ENCODE measurements at regions not wholly inside any gene's neighbourhood (a gene's known extent, or its start where the extent isn't known, plus 50 kb on each side); places are given as distances from the start of the nearest gene placed in this dataset.

DNA sequence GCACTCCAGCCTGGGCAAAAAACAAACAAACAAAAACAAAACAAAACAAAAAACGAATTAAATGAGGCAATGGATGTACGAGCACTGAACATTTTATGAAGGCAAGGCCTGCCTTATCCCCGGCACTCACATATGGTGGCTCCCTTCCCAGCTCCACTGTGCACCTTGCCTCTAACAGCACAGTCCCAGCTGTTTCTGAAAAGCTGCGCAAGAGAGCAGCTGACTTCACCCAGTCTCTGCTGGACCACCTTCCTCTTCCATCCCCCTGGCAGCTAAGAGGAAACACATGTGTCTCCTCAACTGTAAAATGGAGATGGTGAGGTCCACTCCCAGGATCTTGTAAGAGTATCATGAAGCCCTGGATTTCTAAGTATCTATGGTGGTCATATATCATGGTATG, 100.7 kb downstream of the KLF4 start:
- H3K4me1 ChIP-seq (ENCODE audit: control insufficient read depth in 1 of 2, insufficient read depth in 2 of 2, low read length in 2 of 2): no peaks in the 10 kb centered on the region
- H3K27ac ChIP-seq (ENCODE audit: low read depth in 1 of 2, low read length in 2 of 2): no peak overlapping the region
- 74 to 80% methylated on average over 4 of the region's 4 CpGs for WGBS, 2 donors
- intact Hi-C loops (cut with DNase I): no loop called here
- DNase-seq (no peak), ATAC-seq (ENCODE audit: low FRiP score) (no peak)
- no peaks in the 10 kb centered on the region for H3K27me3 ChIP-seq (ENCODE audit: control insufficient read depth in 1 of 2, insufficient read depth in 2 of 2, low read length in 1 of 2)
- H3K9me3 ChIP-seq (ENCODE audit: control insufficient read depth, low read length): no peaks in the 10 kb centered on the region
- H3K4me3 ChIP-seq (ENCODE audit: low read length in 2 of 2): no peak overlapping the region
- H3K36me3 ChIP-seq (ENCODE audit: control insufficient read depth in 1 of 2, insufficient read depth in 2 of 2, low read length in 1 of 2): no peaks in the 10 kb centered on the region

DNA sequence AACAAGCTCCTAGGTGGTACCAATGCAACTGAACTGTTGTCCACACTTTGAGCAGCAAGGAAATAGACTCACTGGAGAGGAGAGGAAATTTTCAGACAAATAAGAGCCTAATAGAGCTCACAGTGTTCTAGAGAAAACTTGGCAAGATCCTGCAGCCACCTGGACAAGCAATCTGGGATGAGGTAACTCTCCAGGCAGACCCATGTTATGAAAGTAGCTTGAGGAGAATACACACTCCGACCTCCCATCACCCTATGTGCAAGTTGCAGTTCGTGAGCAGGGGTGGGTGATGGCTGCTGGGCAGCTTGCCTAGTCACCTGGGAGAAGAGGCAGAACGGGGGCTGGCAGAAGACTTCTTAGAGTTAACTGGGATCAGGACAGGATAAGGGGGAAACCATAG, 102.2 kb downstream of the KLF4 start:
- intact Hi-C loops (cut with DNase I): no loop called here
- no peak for ATAC-seq (ENCODE audit: low FRiP score)
- H3K4me1 ChIP-seq (ENCODE audit: control insufficient read depth in 1 of 2, insufficient read depth in 2 of 2, low read length in 2 of 2): no peaks in the 10 kb centered on the region
- H3K9me3 ChIP-seq (ENCODE audit: control insufficient read depth, low read length): no peaks in the 10 kb centered on the region
- H3K27me3 ChIP-seq (ENCODE audit: control insufficient read depth in 1 of 2, insufficient read depth in 2 of 2, low read length in 1 of 2): no peaks in the 10 kb centered on the region
- H3K36me3 ChIP-seq (ENCODE audit: control insufficient read depth in 1 of 2, insufficient read depth in 2 of 2, low read length in 1 of 2): no peaks in the 10 kb centered on the region
- no peak overlapping the region for H3K27ac ChIP-seq (ENCODE audit: low read depth in 1 of 2, low read length in 2 of 2)
- H3K4me3 ChIP-seq (ENCODE audit: low read length in 2 of 2): no peak overlapping the region
- 61 to 63% methylated on average over 3 of the region's 3 CpGs for WGBS, 2 donors
- no peak for DNase-seq

DNA sequence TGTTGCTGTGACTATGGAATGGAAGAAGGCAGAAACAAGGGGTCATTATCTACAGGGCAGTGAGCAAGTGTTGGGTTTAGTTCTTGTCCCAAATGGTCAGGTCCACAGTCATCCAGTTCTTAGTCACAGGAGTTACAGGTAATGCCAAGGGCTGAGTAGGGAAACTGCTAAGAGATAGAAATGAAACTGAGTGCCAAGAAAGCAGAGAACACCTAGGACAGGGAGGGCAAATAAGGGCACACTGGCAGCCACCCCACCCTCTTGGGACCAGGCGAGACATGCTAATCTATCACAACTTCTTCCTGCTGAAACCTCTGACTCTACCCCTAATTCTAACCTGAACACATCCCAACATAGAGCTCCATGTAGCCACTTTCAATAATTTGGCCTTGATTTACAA, 103.2 kb downstream of the KLF4 start:
- DNase-seq: no peak
- intact Hi-C loops (cut with DNase I): no loop called here
- no peak for ATAC-seq (ENCODE audit: low FRiP score)

More for the DNA sequence above, 103.2 kb downstream of the KLF4 start:
- no peak overlapping the region for H3K27ac ChIP-seq (ENCODE audit: low read depth in 1 of 2, low read length in 2 of 2)
- WGBS, 2 donors: 88 to 89% methylated on average over 1 of the region's 1 CpG
- no peaks in the 10 kb centered on the region for H3K27me3 ChIP-seq (ENCODE audit: control insufficient read depth in 1 of 2, insufficient read depth in 2 of 2, low read length in 1 of 2)
- no peaks in the 10 kb centered on the region for H3K4me1 ChIP-seq (ENCODE audit: control insufficient read depth in 1 of 2, insufficient read depth in 2 of 2, low read length in 2 of 2)
- H3K4me3 ChIP-seq (ENCODE audit: low read length in 2 of 2): no peak overlapping the region
- no peaks in the 10 kb centered on the region for H3K36me3 ChIP-seq (ENCODE audit: control insufficient read depth in 1 of 2, insufficient read depth in 2 of 2, low read length in 1 of 2)
- no peaks in the 10 kb centered on the region for H3K9me3 ChIP-seq (ENCODE audit: control insufficient read depth, low read length)

Measured in aorta (tissue), 5 donors.